Panc1 (cell line): ENCODE measurements at regions not wholly inside any gene's neighbourhood (a gene's known extent, or its start where the extent isn't known, plus 50 kb on each side); places are given as distances from the start of the nearest gene placed in this dataset.

ENCODE experiments used
- ATAC-seq: fragments of 200-7000 bp; cut with Tn5 transposase; 2 replicates; pipeline ENCODE4 v1.9.1; 2020; ENCODE audit warnings: mild to moderate bottlenecking, moderate library complexity
- BruUV-seq: library from RNA; stranded (reverse); fragments of 400-500 nt; replicated peaks from 2 replicates; lab custom pipeline; 2021; lab: Mats Ljungman, UMichigan
- CTCF ChIA-PET: fragments of 300-600 bp; sonication (Branson Sonifier 250); formaldehyde crosslinking; loops from one replicate; lab custom pipeline; 2022; ENCODE audit warnings: antibody characterized with exemption; lab: Charles Lee
- POLR2A ChIA-PET: fragments of 300-600 bp; sonication (Branson Sonifier 250); formaldehyde crosslinking; loops from one replicate; lab custom pipeline; 2022; ENCODE audit warnings: antibody characterized with exemption; lab: Charles Lee
- DNase-seq: peaks from one replicate; pipeline ENCODE4 v3.0.0-alpha.2; 2010; ENCODE audit warnings: low read depth, low spot score
- H3K27ac ChIP-seq: 2 replicates; pipeline ENCODE4 v1.5.1; 2011; ENCODE audit warnings: mild to moderate bottlenecking, low read length, inconsistent platforms
- H3K27me3 ChIP-seq: fragments of 200-500 bp; sonication (Bioruptor generic); 2 replicates; pipeline ENCODE4 v1.6.0; 2014; ENCODE audit warnings: low read length, inconsistent platforms; ENCODE audit not compliant: control insufficient read depth, insufficient read depth
- H3K36me3 ChIP-seq: fragments of 200-500 bp; sonication (Bioruptor generic); 2 replicates; pipeline ENCODE4 v1.5.1; 2014; ENCODE audit warnings: inconsistent platforms, mild to moderate bottlenecking, low read length, moderate library complexity; ENCODE audit not compliant: control insufficient read depth, insufficient read depth
- H3K4me1 ChIP-seq: 2 replicates; pipeline ENCODE4 v1.5.1; 2011; ENCODE audit warnings: inconsistent platforms, mild to moderate bottlenecking, low read length, moderate library complexity; ENCODE audit not compliant: control insufficient read depth, insufficient read depth
- H3K4me3 ChIP-seq, 2 experiments: 2 replicates each; pipeline ENCODE4 v1.5.1; 2011 to 2012; ENCODE audit warnings: low read depth in 2 of 2, low read length in 2 of 2, mild to moderate bottlenecking in 2 of 2, inconsistent platforms in 1 of 2, moderate library complexity in 1 of 2
- H3K9me3 ChIP-seq: fragments of 200-500 bp; sonication (Bioruptor generic); 2 replicates; pipeline ENCODE4 v1.5.1; 2014; ENCODE audit warnings: low read depth, mild to moderate bottlenecking, inconsistent platforms, low read length, moderate library complexity; ENCODE audit not compliant: control insufficient read depth, insufficient read depth
- POLR2AphosphoS5 ChIP-seq: IDR thresholded peaks from 2 replicates; pipeline ENCODE4 v1.6.1; 2012; ENCODE audit warnings: mild to moderate bottlenecking, low read depth, low read length, moderate library complexity
- SIN3A ChIP-seq: IDR thresholded peaks from 2 replicates; pipeline ENCODE4 v1.6.1; 2012; ENCODE audit warnings: low read depth, mild to moderate bottlenecking, low read length, moderate library complexity, borderline replicate concordance; ENCODE audit not compliant: insufficient read depth
- TCF7L2 ChIP-seq: IDR thresholded peaks from 2 replicates; pipeline ENCODE4 v1.6.1; 2011; ENCODE audit warnings: mild to moderate bottlenecking, low read depth, low read length, inconsistent platforms
- in situ Hi-C: cut with HindIII; loops from 2 replicates; pipeline ENCODE4 v1.10.0; 2016; ENCODE audit warnings: low sequenced_read_pairs, low pct_unique_long_range_greater_than_20kb
- intact Hi-C: fragments of 100-400 bp; cut with micrococcal nuclease; formaldehyde crosslinking; loops from one replicate; pipeline ENCODE4 v1.10.0; 2022; ENCODE audit not compliant: unreplicated experiment
- TF ChIP-seq, protein P1 (sequence below), 2 experiments: IDR thresholded peaks; 2 replicates each; pipeline ENCODE4 v1.6.1; 2011 to 2012; ENCODE audit warnings: low read depth in 2 of 2, control low read depth in 1 of 2, low read length in 1 of 2, mild to moderate bottlenecking in 1 of 2, moderate library complexity in 1 of 2; ENCODE audit not compliant: insufficient read depth in 1 of 2
- TF ChIP-seq, protein P2 (sequence below): fragments of 450-650 bp; IDR thresholded peaks from 2 replicates; pipeline ENCODE4 v1.5.1; 2017; ENCODE audit warnings: mild to moderate bottlenecking

DNA sequence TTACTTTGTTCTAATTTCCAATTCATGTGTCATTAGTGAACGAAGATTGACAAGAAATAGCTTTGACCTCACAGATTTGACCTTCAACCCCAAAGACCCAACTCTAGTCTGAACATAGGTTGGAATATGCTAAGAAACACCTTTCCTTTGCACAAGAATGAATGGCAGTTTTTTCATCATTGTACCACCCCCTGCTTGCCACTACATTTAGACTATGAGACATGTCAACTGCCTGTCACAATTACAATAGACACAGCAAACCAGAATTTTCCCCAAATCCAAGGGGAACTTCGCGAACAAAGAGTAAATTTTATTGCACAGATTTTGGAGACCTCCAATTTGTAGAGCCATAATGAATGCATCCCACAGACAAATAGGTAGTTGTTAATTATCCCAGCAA, 535.4 kb downstream of the PRKD1 start:
- POLR2A ChIA-PET, result no interaction called here
- H3K36me3 ChIP-seq, result no peaks in the 10 kb centered on the region
- H3K27me3 ChIP-seq, result no peaks in the 10 kb centered on the region

GRCh38 chr14:29403091-29403490, 524.6 kb downstream of the PRKD1 start:
- POLR2A ChIA-PET, result no interaction called here
- in situ Hi-C loops, result no loop called here
- TF ChIP-seq POLR2AphosphoS5, result no peak
- TF ChIP-seq TCF7L2, result no peak
- TF ChIP-seq, protein P1, sequence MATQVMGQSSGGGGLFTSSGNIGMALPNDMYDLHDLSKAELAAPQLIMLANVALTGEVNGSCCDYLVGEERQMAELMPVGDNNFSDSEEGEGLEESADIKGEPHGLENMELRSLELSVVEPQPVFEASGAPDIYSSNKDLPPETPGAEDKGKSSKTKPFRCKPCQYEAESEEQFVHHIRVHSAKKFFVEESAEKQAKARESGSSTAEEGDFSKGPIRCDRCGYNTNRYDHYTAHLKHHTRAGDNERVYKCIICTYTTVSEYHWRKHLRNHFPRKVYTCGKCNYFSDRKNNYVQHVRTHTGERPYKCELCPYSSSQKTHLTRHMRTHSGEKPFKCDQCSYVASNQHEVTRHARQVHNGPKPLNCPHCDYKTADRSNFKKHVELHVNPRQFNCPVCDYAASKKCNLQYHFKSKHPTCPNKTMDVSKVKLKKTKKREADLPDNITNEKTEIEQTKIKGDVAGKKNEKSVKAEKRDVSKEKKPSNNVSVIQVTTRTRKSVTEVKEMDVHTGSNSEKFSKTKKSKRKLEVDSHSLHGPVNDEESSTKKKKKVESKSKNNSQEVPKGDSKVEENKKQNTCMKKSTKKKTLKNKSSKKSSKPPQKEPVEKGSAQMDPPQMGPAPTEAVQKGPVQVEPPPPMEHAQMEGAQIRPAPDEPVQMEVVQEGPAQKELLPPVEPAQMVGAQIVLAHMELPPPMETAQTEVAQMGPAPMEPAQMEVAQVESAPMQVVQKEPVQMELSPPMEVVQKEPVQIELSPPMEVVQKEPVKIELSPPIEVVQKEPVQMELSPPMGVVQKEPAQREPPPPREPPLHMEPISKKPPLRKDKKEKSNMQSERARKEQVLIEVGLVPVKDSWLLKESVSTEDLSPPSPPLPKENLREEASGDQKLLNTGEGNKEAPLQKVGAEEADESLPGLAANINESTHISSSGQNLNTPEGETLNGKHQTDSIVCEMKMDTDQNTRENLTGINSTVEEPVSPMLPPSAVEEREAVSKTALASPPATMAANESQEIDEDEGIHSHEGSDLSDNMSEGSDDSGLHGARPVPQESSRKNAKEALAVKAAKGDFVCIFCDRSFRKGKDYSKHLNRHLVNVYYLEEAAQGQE (IDR thresholded peaks at IDR 0.05; ENCODE audit: insufficient read depth in 1 of 2, low read depth in 2 of 2, low read length in 1 of 2), result no peak
- TF ChIP-seq, protein P2, sequence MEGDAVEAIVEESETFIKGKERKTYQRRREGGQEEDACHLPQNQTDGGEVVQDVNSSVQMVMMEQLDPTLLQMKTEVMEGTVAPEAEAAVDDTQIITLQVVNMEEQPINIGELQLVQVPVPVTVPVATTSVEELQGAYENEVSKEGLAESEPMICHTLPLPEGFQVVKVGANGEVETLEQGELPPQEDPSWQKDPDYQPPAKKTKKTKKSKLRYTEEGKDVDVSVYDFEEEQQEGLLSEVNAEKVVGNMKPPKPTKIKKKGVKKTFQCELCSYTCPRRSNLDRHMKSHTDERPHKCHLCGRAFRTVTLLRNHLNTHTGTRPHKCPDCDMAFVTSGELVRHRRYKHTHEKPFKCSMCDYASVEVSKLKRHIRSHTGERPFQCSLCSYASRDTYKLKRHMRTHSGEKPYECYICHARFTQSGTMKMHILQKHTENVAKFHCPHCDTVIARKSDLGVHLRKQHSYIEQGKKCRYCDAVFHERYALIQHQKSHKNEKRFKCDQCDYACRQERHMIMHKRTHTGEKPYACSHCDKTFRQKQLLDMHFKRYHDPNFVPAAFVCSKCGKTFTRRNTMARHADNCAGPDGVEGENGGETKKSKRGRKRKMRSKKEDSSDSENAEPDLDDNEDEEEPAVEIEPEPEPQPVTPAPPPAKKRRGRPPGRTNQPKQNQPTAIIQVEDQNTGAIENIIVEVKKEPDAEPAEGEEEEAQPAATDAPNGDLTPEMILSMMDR, result no peak
- no peak for TF ChIP-seq SIN3A
- DNase-seq (no peak), ATAC-seq (no peak)
- BruUV-seq, result no TSS peak
- no peaks in the 10 kb centered on the region for H3K27me3 ChIP-seq
- no peaks in the 10 kb centered on the region for H3K4me1 ChIP-seq
- no peak overlapping the region for H3K27ac ChIP-seq
- CTCF ChIA-PET, result no interaction called here
- no peaks in the 10 kb centered on the region for H3K36me3 ChIP-seq
- intact Hi-C loops, result no loop called here
- H3K4me3 ChIP-seq, result no peak overlapping the region
- no peaks in the 10 kb centered on the region for H3K9me3 ChIP-seq

More for the DNA sequence above, 535.4 kb downstream of the PRKD1 start:
- Histone ChIP-seq H3K27ac (no peak overlapping the region), H3K9me3 (no peaks in the 10 kb centered on the region), H3K4me1 (no peaks in the 10 kb centered on the region), H3K4me3 (no peak overlapping the region)
- CTCF ChIA-PET, result no interaction called here
- no TSS peak for BruUV-seq
- TF ChIP-seq TCF7L2 (no peak), POLR2AphosphoS5 (no peak), SIN3A (no peak)
- TF ChIP-seq, protein P1 (IDR thresholded peaks at IDR 0.05; ENCODE audit: insufficient read depth in 1 of 2, low read depth in 2 of 2, low read length in 1 of 2), result no peak
- TF ChIP-seq, protein P2, result no peak
- DNase-seq (no peak), ATAC-seq (no peak)
- in situ Hi-C loops (no loop called here), intact Hi-C loops (no loop called here)
